ENCODE measurements at regions not wholly inside any gene's neighbourhood (a gene's known extent, or its start where the extent isn't known, plus 50 kb on each side); places are given as distances from the start of the nearest gene placed in this dataset.

DNA sequence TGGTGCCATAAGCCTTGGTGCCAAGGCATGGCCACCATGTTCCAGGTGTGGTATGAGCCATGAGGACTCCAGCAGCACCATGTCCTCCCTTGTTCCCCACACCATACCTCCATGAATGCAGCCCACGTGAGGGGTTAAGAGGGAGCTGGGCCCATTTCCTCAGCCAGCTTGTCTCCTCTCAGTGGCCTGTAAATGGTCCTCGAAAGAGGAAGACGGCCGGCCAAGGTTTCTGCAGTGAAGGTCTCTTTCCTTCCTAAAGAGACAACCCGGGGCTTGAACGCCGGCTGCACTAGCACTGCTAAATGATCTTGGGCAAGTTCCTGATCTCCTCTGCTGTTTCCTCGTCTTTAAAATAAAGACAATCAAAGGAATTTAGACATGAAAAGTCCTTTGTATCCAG lies 154.0 kb downstream of the BMP7 start:
- Histone ChIP-seq H3K4me2 (ENCODE audit: low read length) (no peak overlapping the region), H3K27ac (ENCODE audit: low read length) (no peak overlapping the region), H3K4me3 (ENCODE audit: low read length) (no peak overlapping the region), H3K79me2 (replicated peaks; ENCODE audit: insufficient read depth, low read length) (no peaks in the 10 kb centered on the region), H2AFZ (ENCODE audit: low read depth, low read length) (no peak overlapping the region), H3K27me3 (ENCODE audit: insufficient read depth, low read depth, low read length) (no peaks in the 10 kb centered on the region), H4K20me1 (ENCODE audit: insufficient read depth) (no peaks in the 10 kb centered on the region), H3F3A (ENCODE audit: insufficient read depth, low read length, poor library complexity, severe bottlenecking) (no peaks in the 10 kb centered on the region), H3K9me2 (ENCODE audit: insufficient read depth, low read length) (no peaks in the 10 kb centered on the region), H3K36me3 (ENCODE audit: insufficient read depth, low read length) (no peaks in the 10 kb centered on the region), H3K9me3 (ENCODE audit: low read length) (no peaks in the 10 kb centered on the region), H3K9ac (ENCODE audit: low read length) (no peak overlapping the region)
- TF ChIP-seq EP300 (conservative IDR thresholded peaks at IDR 0.05; ENCODE audit: poor library complexity, severe bottlenecking) (no peak), SMC3 (conservative IDR thresholded peaks at IDR 0.05; ENCODE audit: poor library complexity) (no peak), POLR2AphosphoS5 (IDR thresholded peaks at IDR 0.05) (no peak), MXI1 (conservative IDR thresholded peaks at IDR 0.05; ENCODE audit: poor library complexity, severe bottlenecking) (no peak), EZH2 (IDR thresholded peaks at IDR 0.05; ENCODE audit: borderline replicate concordance, insufficient read depth, low read length, poor library complexity, severe bottlenecking) (no peak), TAF1 (IDR thresholded peaks at IDR 0.05; ENCODE audit: low read depth) (no peak)
- TF ChIP-seq, protein P1, sequence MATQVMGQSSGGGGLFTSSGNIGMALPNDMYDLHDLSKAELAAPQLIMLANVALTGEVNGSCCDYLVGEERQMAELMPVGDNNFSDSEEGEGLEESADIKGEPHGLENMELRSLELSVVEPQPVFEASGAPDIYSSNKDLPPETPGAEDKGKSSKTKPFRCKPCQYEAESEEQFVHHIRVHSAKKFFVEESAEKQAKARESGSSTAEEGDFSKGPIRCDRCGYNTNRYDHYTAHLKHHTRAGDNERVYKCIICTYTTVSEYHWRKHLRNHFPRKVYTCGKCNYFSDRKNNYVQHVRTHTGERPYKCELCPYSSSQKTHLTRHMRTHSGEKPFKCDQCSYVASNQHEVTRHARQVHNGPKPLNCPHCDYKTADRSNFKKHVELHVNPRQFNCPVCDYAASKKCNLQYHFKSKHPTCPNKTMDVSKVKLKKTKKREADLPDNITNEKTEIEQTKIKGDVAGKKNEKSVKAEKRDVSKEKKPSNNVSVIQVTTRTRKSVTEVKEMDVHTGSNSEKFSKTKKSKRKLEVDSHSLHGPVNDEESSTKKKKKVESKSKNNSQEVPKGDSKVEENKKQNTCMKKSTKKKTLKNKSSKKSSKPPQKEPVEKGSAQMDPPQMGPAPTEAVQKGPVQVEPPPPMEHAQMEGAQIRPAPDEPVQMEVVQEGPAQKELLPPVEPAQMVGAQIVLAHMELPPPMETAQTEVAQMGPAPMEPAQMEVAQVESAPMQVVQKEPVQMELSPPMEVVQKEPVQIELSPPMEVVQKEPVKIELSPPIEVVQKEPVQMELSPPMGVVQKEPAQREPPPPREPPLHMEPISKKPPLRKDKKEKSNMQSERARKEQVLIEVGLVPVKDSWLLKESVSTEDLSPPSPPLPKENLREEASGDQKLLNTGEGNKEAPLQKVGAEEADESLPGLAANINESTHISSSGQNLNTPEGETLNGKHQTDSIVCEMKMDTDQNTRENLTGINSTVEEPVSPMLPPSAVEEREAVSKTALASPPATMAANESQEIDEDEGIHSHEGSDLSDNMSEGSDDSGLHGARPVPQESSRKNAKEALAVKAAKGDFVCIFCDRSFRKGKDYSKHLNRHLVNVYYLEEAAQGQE (IDR thresholded peaks at IDR 0.05; ENCODE audit: borderline replicate concordance): no peak
- TF ChIP-seq, protein P2, sequence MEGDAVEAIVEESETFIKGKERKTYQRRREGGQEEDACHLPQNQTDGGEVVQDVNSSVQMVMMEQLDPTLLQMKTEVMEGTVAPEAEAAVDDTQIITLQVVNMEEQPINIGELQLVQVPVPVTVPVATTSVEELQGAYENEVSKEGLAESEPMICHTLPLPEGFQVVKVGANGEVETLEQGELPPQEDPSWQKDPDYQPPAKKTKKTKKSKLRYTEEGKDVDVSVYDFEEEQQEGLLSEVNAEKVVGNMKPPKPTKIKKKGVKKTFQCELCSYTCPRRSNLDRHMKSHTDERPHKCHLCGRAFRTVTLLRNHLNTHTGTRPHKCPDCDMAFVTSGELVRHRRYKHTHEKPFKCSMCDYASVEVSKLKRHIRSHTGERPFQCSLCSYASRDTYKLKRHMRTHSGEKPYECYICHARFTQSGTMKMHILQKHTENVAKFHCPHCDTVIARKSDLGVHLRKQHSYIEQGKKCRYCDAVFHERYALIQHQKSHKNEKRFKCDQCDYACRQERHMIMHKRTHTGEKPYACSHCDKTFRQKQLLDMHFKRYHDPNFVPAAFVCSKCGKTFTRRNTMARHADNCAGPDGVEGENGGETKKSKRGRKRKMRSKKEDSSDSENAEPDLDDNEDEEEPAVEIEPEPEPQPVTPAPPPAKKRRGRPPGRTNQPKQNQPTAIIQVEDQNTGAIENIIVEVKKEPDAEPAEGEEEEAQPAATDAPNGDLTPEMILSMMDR (IDR thresholded peaks at IDR 0.05; ENCODE audit: poor library complexity, severe bottlenecking): no peak

DNA sequence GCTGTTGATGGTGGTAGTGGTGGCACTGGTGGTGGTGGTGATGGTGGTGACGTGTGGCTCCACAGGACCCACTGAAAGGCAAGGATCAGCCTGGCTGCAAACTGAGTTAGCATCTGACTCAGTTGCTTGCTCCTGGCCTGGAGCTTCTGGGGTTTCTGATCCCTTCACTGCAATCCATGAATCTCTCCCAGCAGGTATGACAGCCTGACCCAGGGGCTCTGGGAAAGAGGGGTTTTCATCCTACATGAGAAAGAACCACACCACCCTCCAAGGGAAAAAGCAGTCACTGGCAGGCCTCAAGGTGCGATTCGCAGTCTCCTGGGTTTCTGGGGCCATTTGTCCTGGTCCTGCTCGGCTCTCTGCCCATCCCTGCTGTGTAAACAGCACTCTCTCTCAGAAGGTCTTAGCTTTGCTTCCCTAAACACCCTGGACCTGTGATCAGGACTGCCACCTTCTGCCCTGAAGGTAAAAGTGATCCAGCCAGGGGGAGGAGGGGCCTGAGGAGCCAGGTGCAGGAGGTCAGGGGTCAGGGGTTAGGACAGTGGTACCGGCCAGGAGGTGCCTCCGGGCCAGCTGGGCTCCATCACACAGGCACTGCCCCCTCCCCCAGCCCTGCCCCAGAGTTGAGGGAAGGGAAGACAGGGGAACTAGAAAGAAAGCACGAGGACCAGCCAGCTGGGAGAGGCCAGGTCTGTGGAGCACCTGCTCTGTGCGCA lies 152.0 kb downstream of the BMP7 start:
- H3K9ac ChIP-seq (ENCODE audit: low read length): no peak overlapping the region

More for the DNA sequence above, 152.0 kb downstream of the BMP7 start:
- Histone ChIP-seq H3K27me3 (ENCODE audit: insufficient read depth, low read depth, low read length) (no peaks in the 10 kb centered on the region), H3K36me3 (ENCODE audit: insufficient read depth, low read length) (no peaks in the 10 kb centered on the region), H2AFZ (ENCODE audit: low read depth, low read length) (no peak overlapping the region), H3K79me2 (replicated peaks; ENCODE audit: insufficient read depth, low read length) (no peaks in the 10 kb centered on the region), H3K9me2 (ENCODE audit: insufficient read depth, low read length) (no peaks in the 10 kb centered on the region), H4K20me1 (ENCODE audit: insufficient read depth) (no peaks in the 10 kb centered on the region), H3K4me3 (ENCODE audit: low read length) (no peak overlapping the region), H3K27ac (ENCODE audit: low read length) (no peak overlapping the region), H3K4me2 (ENCODE audit: low read length) (no peak overlapping the region), H3F3A (ENCODE audit: insufficient read depth, low read length, poor library complexity, severe bottlenecking) (no peaks in the 10 kb centered on the region), H3K9me3 (ENCODE audit: low read length) (no peaks in the 10 kb centered on the region)
- TF ChIP-seq EZH2 (IDR thresholded peaks at IDR 0.05; ENCODE audit: borderline replicate concordance, insufficient read depth, low read length, poor library complexity, severe bottlenecking): no peak
- TF ChIP-seq TAF1 (IDR thresholded peaks at IDR 0.05; ENCODE audit: low read depth): no peak
- TF ChIP-seq SMC3 (conservative IDR thresholded peaks at IDR 0.05; ENCODE audit: poor library complexity): no peak
- no peak for TF ChIP-seq RAD21 (conservative IDR thresholded peaks at IDR 0.05)
- TF ChIP-seq, protein P2 (IDR thresholded peaks at IDR 0.05; ENCODE audit: poor library complexity, severe bottlenecking): no peak
- TF ChIP-seq MXI1 (conservative IDR thresholded peaks at IDR 0.05; ENCODE audit: poor library complexity, severe bottlenecking): no peak
- no peak for TF ChIP-seq POLR2AphosphoS5 (IDR thresholded peaks at IDR 0.05)
- TF ChIP-seq EP300 (conservative IDR thresholded peaks at IDR 0.05; ENCODE audit: poor library complexity, severe bottlenecking): no peak
- TF ChIP-seq, protein P1 (IDR thresholded peaks at IDR 0.05; ENCODE audit: borderline replicate concordance): no peak
